ENCODE measurements at regions not wholly inside any gene's neighbourhood (a gene's known extent, or its start where the extent isn't known, plus 50 kb on each side); places are given as distances from the start of the nearest gene placed in this dataset.
A peak's percentile ranks its signal among the peaks of the same experiment; 100 is the strongest.

DNA sequence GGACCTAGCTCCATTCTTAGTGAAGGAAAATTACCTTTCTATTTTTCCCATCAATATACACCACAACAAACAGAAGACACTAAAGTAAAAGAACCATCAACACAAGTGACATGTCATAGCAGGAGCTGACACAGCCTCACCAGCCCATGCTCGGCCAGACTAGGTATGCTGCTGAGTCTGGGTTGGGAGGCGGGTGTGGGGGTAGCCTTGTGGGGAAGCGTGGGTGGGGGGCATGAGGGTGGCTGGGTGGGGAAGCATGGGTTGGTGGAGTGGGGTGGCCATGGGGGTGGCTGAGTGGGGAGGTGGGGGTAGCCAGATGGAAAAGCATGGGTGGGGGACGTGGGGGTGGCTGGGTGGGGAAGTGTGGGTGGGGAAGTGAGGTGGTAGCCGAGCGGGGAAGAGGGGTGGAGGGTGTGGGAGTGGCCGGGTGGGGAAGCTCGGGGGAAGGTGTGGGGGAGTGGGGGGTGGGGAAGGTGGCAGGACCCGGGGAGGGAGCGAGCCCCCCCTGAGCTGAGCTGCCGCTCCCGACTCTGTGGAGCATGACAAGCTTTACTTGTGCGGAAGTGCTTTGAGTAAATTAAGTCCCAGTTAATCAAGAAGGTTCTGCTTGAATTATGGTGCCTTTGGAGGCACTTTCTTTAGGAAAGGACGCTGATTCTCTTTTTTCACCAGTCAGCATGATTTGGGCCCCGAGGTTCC lies 294.6 kb upstream of the ZNF32 start:
- no peaks in the 10 kb centered on the region for H3K27me3 ChIP-seq
- intact Hi-C loops (cut with DNase I), result no loop called here
- no peak for TF ChIP-seq CTCF (IDR thresholded peaks at IDR 0.05)
- no peak for TF ChIP-seq POLR2A (IDR thresholded peaks at IDR 0.05)
- H3K4me3 ChIP-seq, result no peak overlapping the region
- H3K9me3 ChIP-seq, result peaks cover 0 to 9% (median 0%) of the 10 kb centered on the region in 12 donors
- DNase-seq (peak in 1 of 5 donors; percentile 15), ATAC-seq (no peak)
- H3K27ac ChIP-seq, result no peak overlapping the region
- peaks cover 2 to 41% (median 32%) of the 10 kb centered on the region in 12 donors for H3K4me1 ChIP-seq
- H3K36me3 ChIP-seq, result no peaks in the 10 kb centered on the region
- 77 to 92% (median 86%) methylated on average over 13 to 15 of the region's 15 CpGs for WGBS, 4 donors

DNA sequence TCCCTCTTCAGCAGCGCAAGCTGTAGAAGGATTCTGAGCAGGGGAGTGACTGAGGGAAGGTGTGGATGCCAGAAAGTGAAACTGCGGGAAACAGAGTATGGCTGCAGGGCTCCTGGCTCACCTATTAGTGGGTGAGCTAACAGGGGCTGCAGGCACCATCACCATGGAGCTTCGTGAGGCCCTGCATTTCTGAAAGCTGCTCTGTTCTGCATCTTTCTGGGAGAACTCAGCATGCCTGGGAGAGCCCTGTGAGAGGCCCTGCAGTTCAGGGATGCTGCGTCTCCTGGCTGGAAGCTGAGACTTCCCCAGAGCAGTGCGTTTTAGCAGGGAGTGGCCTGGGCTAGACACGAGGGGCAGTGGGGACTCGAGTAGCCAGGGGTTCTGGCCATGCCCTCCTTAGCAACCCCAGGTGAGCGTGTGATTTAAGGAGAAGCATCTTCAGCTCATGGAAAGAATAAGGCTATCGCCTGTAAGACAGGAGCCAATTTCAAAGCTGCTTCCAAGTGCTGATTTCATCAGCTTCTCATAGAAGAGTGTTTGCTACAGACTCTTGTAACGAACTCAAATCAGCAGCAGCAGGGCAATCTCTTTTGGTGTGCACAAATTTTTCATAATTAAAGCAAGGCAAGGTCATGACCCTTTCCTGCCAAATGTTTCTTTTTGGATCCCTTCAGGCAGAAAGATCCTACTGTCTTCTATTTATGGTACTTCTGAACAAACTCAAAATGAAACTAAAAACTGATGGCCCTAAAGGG lies 293.6 kb upstream of the ZNF32 start:
- H3K36me3 ChIP-seq, result no peaks in the 10 kb centered on the region
- no peaks in the 10 kb centered on the region for H3K9me3 ChIP-seq
- H3K27me3 ChIP-seq, result no peaks in the 10 kb centered on the region
- ATAC-seq (no peak), DNase-seq (peak in 1 of 5 donors; percentile 11)
- WGBS, 4 donors, result 79 to 88% (median 82%) methylated on average over 10 of the region's 10 CpGs
- H3K4me3 ChIP-seq, result no peak overlapping the region
- intact Hi-C loops (cut with DNase I), result no loop called here
- peaks cover 2 to 41% (median 32%) of the 10 kb centered on the region in 12 donors for H3K4me1 ChIP-seq
- TF ChIP-seq CTCF (IDR thresholded peaks at IDR 0.05), result no peak
- no peak for TF ChIP-seq POLR2A (IDR thresholded peaks at IDR 0.05)
- H3K27ac ChIP-seq, result no peak overlapping the region

- Histone ChIP-seq H3K27me3 (no peaks in the 10 kb centered on the region), H3K4me3 (no peak overlapping the region), H3K4me1 (peaks cover 2 to 41% (median 32%) of the 10 kb centered on the region in 12 donors), H3K9me3 (no peaks in the 10 kb centered on the region), H3K36me3 (no peaks in the 10 kb centered on the region), H3K27ac (peak overlapping the region in 2 of 12 donors; percentile 37 to 57)
- TF ChIP-seq POLR2A (IDR thresholded peaks at IDR 0.05) (no peak), CTCF (IDR thresholded peaks at IDR 0.05) (no peak)
- DNase-seq (peak in 1 of 5 donors; percentile 7), ATAC-seq (no peak)
- intact Hi-C loops (cut with DNase I), result no loop called here
- 47 to 59% (median 55%) methylated on average over 4 of the region's 4 CpGs for WGBS, 4 donors
Observed at GRCh38 chr10:43940898-43941837, 292.5 kb upstream of the ZNF32 start.
